NT2/D1 (cell line): ENCODE measurements at regions not wholly inside any gene's neighbourhood (a gene's known extent, or its start where the extent isn't known, plus 50 kb on each side); places are given as distances from the start of the nearest gene placed in this dataset.

Experiments
- DNase-seq: peaks from one replicate; pipeline ENCODE4 v3.0.0-alpha.2; 2011; ENCODE audit warnings: low read depth, low spot score
- H3K27me3 ChIP-seq: 2 replicates; pipeline ENCODE4 v1.6.0; 2011; ENCODE audit warnings: mild to moderate bottlenecking; ENCODE audit not compliant: insufficient read length, insufficient read depth
- H3K36me3 ChIP-seq: 2 replicates; pipeline ENCODE4 v1.6.1; 2011; ENCODE audit warnings: mild to moderate bottlenecking, low read length, mixed read lengths; ENCODE audit not compliant: insufficient read depth, insufficient read length
- H3K4me1 ChIP-seq: 2 replicates; pipeline ENCODE4 v1.5.1; 2011; ENCODE audit not compliant: insufficient read depth, insufficient read length
- H3K4me3 ChIP-seq: 2 replicates; pipeline ENCODE4 v1.5.1; 2011; ENCODE audit warnings: low read depth; ENCODE audit not compliant: insufficient read length
- H3K9ac ChIP-seq: 2 replicates; pipeline ENCODE4 v1.6.0; 2011; ENCODE audit warnings: low read depth; ENCODE audit not compliant: insufficient read length
- H3K9me3 ChIP-seq: 2 replicates; pipeline ENCODE4 v1.5.1; 2011; ENCODE audit warnings: mild to moderate bottlenecking, low read length; ENCODE audit not compliant: insufficient read depth
- SUZ12 ChIP-seq: IDR thresholded peaks from 2 replicates; pipeline ENCODE4 v1.6.1; 2011; ENCODE audit not compliant: insufficient read length, insufficient read depth; ENCODE audit errors: extremely low read depth
- YY1 ChIP-seq: IDR thresholded peaks from 2 replicates; pipeline ENCODE4 v1.6.1; 2011; ENCODE audit not compliant: insufficient read length, insufficient read depth
- ZNF274 ChIP-seq: IDR thresholded peaks from 2 replicates; pipeline ENCODE4 v1.6.1; 2011; ENCODE audit warnings: mild to moderate bottlenecking, low read depth, low read length

DNA sequence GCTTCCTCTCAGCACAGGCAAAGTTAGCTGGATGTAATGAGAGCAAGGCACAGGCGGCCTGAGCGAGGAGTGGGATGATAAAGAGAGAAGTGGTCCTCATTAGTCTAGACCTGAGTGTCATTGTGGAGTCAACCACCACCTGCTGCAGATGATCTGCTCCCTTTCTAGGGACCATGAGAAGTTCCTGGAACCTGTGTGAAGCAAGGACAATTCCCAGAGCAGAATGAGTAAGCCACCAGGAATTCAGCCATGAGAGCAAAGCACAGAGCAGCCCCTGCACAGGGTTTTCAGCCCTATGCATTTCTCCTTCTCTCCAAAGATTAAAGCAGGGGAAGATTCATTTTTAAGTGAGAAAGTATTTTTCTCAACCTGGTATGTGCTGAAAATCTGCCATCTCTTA, 146.8 kb upstream of the SPEF2 start:
- Histone ChIP-seq H3K4me1 (no peaks in the 10 kb centered on the region), H3K27me3 (no peaks in the 10 kb centered on the region), H3K4me3 (no peak overlapping the region), H3K9me3 (no peaks in the 10 kb centered on the region), H3K36me3 (no peaks in the 10 kb centered on the region), H3K9ac (no peak overlapping the region)
- no peak for TF ChIP-seq SUZ12
- no peak for TF ChIP-seq YY1
- TF ChIP-seq ZNF274: no peak
- no peak for DNase-seq

DNA sequence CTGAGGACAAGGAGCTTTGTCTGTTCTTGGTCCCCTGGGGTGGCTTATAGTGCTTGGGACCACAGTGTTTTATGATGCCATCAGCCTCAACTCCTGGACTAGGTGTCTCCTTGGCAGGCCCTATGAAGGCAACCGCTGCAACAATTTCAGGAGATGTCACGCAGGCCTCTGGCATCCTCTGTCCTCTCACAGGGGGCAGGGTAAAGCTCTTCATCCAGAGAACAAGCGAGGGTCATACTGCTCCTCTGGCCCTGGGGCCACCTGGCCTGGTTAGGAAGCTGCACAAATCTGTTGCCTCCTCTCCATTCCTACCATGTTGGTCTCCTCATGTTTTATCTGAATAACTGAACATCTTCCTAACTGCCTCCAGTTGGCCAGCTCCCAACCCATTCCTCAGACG, 148.9 kb upstream of the SPEF2 start:
- Histone ChIP-seq H3K9ac (no peak overlapping the region), H3K4me3 (no peak overlapping the region), H3K9me3 (no peaks in the 10 kb centered on the region), H3K4me1 (no peaks in the 10 kb centered on the region), H3K27me3 (no peaks in the 10 kb centered on the region), H3K36me3 (no peaks in the 10 kb centered on the region)
- DNase-seq: no peak
- TF ChIP-seq SUZ12 (no peak), ZNF274 (no peak), YY1 (no peak)

DNA sequence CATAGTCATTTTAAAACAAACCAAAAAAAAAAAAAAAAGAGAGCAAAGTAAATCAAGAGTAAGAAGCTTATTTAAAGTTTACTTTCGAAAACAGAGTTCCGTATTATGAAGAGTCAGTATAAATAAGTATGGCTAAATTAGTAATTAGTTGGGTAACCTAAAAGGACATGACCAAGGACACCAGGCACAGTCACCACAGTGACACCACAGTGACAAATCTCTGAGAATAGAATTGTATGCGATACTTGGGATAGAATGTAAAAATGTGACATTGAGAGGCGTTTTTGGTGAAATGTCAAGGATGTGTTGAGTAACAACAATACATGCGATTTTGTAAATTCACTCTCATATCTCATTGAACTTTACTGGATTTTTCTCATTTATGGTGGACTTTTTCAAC, 150.9 kb upstream of the SPEF2 start:
- no peaks in the 10 kb centered on the region for H3K4me1 ChIP-seq
- no peak for DNase-seq
- H3K36me3 ChIP-seq: no peaks in the 10 kb centered on the region
- no peaks in the 10 kb centered on the region for H3K27me3 ChIP-seq
- no peaks in the 10 kb centered on the region for H3K9me3 ChIP-seq
- no peak overlapping the region for H3K9ac ChIP-seq
- TF ChIP-seq ZNF274 (no peak), YY1 (no peak), SUZ12 (no peak)
- H3K4me3 ChIP-seq: no peak overlapping the region

DNA sequence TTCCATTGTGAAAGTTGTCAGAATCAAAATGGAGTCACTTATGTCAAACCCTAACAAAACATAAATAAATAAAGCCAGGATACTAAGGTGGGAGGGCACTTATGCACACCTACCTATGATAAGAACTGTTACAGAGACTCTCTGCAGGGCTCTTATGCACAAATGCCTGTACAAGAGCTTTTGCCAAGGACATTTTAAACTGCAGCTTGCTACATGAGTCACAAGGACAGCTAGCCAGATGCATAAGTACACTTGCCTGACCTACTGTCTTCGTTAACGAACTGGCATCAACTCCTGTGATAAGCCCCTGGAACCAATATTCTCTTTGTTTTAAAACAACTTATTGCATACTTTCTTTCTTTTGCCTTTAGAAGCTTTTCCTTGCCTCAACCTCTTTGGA, 152.9 kb upstream of the SPEF2 start:
- Histone ChIP-seq H3K27me3 (no peaks in the 10 kb centered on the region), H3K9ac (no peak overlapping the region), H3K4me3 (no peak overlapping the region), H3K36me3 (no peaks in the 10 kb centered on the region), H3K4me1 (no peaks in the 10 kb centered on the region), H3K9me3 (no peaks in the 10 kb centered on the region)
- DNase-seq: no peak
- TF ChIP-seq YY1: no peak
- no peak for TF ChIP-seq SUZ12
- TF ChIP-seq ZNF274: no peak

DNA sequence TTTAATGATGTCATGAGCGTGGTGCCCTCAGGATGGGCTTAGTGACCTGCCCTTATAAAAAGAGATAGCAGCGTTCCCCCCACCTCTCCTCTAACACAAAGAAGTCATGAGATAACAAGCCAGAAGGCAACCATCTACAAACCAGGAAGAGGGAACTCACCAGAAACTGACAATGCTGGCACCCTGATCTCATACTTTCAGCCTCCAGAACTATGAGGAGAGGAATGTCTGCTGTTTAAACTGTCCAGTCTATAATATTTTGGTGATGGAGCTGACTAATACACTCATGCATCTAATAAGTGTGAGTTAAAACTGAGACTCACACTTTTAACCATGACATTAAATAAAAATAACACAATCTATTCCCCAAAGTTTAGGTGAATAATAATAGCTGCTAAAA, 156.1 kb upstream of the SPEF2 start:
- no peak for DNase-seq
- Histone ChIP-seq H3K9ac (no peak overlapping the region), H3K4me1 (no peaks in the 10 kb centered on the region), H3K9me3 (peaks cover 9% of the 10 kb centered on the region; the same call in 1 of the 2 replicates), H3K36me3 (no peaks in the 10 kb centered on the region), H3K27me3 (no peaks in the 10 kb centered on the region), H3K4me3 (no peak overlapping the region)
- TF ChIP-seq ZNF274 (no peak), SUZ12 (no peak), YY1 (no peak)

DNA sequence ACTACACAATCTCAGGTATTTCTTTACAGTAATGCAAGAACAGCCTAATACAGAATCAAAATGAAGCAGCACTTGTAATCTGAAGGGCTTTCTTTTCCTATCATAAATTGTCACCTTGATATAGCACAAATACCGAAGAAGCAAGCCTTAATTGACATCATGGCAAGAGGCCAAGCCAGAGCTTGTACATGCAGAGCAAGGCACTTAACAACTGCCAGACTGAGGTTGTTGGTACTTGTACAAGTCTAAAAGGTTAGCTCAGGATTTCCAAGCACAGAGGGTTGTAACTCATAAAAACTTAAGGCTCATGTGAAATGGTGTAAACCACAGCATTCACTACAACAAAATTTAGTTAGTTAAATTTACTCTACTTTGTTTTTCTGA, 158.8 kb upstream of the SPEF2 start:
- H3K36me3 ChIP-seq: no peaks in the 10 kb centered on the region

DNA sequence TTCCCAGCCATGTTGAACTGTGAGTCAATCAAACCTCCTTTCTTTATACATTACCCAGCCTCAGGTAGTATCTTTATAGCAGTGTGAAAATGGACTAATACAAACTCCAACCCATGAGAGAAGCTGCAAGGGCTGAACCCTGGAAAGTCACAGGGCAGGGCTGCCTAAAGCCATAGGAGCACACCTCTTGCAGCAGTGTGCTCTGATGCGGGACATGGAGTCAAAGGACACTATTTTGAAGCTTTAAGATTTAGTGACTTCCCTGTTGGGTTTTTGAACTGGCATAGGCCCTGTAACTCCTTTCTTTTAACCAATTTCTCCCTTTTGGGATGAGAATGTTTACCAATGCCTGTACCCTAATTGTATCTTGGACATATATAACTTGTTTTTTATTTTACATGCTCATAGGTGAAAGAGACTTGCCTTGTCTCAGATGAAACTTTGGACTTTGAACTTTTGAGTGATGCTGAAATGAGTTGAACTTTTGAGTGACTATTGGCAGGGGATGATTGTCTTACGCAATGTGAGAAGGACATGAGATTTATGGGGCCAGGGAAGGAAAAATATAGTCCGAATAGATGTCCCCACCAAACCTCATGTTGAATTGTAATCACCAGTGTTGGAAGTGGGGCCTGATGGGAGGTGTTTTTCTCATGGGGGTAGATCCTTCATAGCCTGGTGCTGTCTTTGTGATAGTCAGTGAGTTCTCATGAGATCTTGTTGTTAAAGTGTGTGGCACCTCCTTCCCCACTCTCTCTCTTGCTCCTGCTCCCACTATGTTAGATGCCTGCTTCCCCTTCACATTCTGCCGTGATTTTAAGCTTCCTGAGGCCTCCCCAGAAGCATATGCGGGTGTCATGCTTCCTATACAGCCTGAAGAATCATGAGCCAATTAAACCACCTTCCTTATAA, 159.5 kb upstream of the SPEF2 start:
- Histone ChIP-seq H3K9ac (no peak overlapping the region), H3K27me3 (no peaks in the 10 kb centered on the region), H3K4me1 (no peaks in the 10 kb centered on the region), H3K4me3 (no peak overlapping the region), H3K36me3 (no peaks in the 10 kb centered on the region), H3K9me3 (peaks cover 9% of the 10 kb centered on the region; the same call in 1 of the 2 replicates)
- no peak for TF ChIP-seq ZNF274
- TF ChIP-seq SUZ12: no peak
- TF ChIP-seq YY1: no peak
- DNase-seq: no peak

More for the DNA sequence above, 158.8 kb upstream of the SPEF2 start:
- Histone ChIP-seq H3K4me3 (no peak overlapping the region), H3K9me3 (peaks cover 9% of the 10 kb centered on the region; the same call in 1 of the 2 replicates), H3K4me1 (no peaks in the 10 kb centered on the region), H3K9ac (no peak overlapping the region), H3K27me3 (no peaks in the 10 kb centered on the region)
- no peak for TF ChIP-seq ZNF274
- no peak for TF ChIP-seq YY1
- TF ChIP-seq SUZ12: no peak
- no peak for DNase-seq
